ENCODE measurements at regions not wholly inside any gene's neighbourhood (a gene's known extent, or its start where the extent isn't known, plus 50 kb on each side); places are given as distances from the start of the nearest gene placed in this dataset.

DNA sequence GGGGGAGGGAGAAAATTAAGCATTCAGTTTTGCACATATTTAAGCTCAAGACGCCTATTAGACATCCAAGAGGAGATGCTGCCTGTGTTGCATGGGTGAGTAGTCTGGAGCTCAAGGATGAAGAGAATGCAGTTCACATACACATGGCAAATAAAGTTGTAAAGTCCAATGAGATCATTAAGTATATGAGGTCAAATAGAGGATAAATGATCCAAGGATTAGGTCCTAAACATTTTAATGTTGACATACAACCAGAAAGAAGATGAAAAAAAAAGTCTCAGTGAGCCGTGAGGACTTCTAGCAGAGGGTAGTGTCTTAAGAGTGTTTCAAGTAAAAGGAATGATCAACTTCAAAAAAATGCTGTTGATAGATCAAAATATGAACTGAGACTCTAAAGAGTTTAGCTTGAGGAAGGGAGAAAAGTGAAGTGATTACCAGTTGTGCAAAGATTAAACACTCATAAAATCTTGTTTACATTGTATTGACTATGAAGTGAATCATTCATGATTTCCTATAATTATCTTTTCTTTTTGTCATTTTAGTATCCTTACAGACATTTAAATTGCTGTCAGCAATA lies 251.8 kb downstream of the ZNF608 start:
- no peak overlapping the region for H3K27ac ChIP-seq (ENCODE audit: insufficient read depth, low read depth, low read length)
- no peaks in the 10 kb centered on the region for H3K9me1 ChIP-seq (replicated peaks; ENCODE audit: control insufficient read depth, extremely low read depth, insufficient read depth, low read length)
- dilution Hi-C loops (cut with MboI; ENCODE audit: extremely low pct_ligation_motif_present, low sequenced_read_pairs) (no loop called here), intact Hi-C loops (cut with micrococcal nuclease) (no loop called here)
- DNase-seq (ENCODE audit: low read depth, low spot score): no peak
- no peaks in the 10 kb centered on the region for H3K36me3 ChIP-seq (ENCODE audit: control insufficient read depth in 2 of 2, extremely low read depth in 1 of 2, insufficient read depth in 2 of 2, low read length in 2 of 2)
- TF ChIP-seq, protein P1, sequence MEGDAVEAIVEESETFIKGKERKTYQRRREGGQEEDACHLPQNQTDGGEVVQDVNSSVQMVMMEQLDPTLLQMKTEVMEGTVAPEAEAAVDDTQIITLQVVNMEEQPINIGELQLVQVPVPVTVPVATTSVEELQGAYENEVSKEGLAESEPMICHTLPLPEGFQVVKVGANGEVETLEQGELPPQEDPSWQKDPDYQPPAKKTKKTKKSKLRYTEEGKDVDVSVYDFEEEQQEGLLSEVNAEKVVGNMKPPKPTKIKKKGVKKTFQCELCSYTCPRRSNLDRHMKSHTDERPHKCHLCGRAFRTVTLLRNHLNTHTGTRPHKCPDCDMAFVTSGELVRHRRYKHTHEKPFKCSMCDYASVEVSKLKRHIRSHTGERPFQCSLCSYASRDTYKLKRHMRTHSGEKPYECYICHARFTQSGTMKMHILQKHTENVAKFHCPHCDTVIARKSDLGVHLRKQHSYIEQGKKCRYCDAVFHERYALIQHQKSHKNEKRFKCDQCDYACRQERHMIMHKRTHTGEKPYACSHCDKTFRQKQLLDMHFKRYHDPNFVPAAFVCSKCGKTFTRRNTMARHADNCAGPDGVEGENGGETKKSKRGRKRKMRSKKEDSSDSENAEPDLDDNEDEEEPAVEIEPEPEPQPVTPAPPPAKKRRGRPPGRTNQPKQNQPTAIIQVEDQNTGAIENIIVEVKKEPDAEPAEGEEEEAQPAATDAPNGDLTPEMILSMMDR (IDR thresholded peaks at IDR 0.05; ENCODE audit: extremely low read depth in 1 of 2, insufficient read depth in 1 of 2, low read depth in 1 of 2, low read length in 2 of 2): no peak
- TF ChIP-seq EZH2 (IDR thresholded peaks at IDR 0.05; ENCODE audit: borderline replicate concordance, low read depth, low read length, severe bottlenecking): no peak
- no peak for TF ChIP-seq POLR2AphosphoS5 (IDR thresholded peaks at IDR 0.05; ENCODE audit: insufficient read depth, low read depth, low read length)
- no peak for TF ChIP-seq GATA2 (IDR thresholded peaks at IDR 0.05; ENCODE audit: insufficient read depth, insufficient read length, low read depth, low read length)
- FAIRE-seq: no peak
- no peaks in the 10 kb centered on the region for H3K4me1 ChIP-seq (ENCODE audit: control insufficient read depth, extremely low read depth, insufficient read depth, low read length)
- no peak overlapping the region for H3K4me3 ChIP-seq (replicated peaks in 1 of 3; ENCODE audit: insufficient read depth in 1 of 3, low read depth in 1 of 3, low read length in 3 of 3)
- no peak overlapping the region for H3K9ac ChIP-seq (replicated peaks; ENCODE audit: extremely low read depth, insufficient read depth, low read length)
- H3K27me3 ChIP-seq (ENCODE audit: control insufficient read depth in 2 of 2, insufficient read depth in 2 of 2, low read length in 2 of 2): no peaks in the 10 kb centered on the region
- ChIA-PET CTCF (interaction anchor here (1.1 to 1.6 kb wide), 2 partner anchors 19 to 21 kb away, joined by 3 read pairs; no protein-coding TSS in a partner anchor), POLR2A (no interaction called here)
- no peaks in the 10 kb centered on the region for H3K79me2 ChIP-seq (ENCODE audit: control insufficient read depth, insufficient read depth, low read length)
- H3K9me3 ChIP-seq (replicated peaks; ENCODE audit: control insufficient read depth, insufficient read depth, low read length): no peaks in the 10 kb centered on the region
- no TSS peak for BruUV-seq (replicated peaks)
- H4K20me1 ChIP-seq (replicated peaks; ENCODE audit: control insufficient read depth, extremely low read depth, insufficient read depth, low read length): no peaks in the 10 kb centered on the region
- no peak overlapping the region for H2AFZ ChIP-seq (ENCODE audit: low read depth, low read length)
- no peak overlapping the region for H3K4me2 ChIP-seq (ENCODE audit: insufficient read depth, low read length)

Data from endothelial cell of umbilical vein (primary cell).